Breast epithelium (tissue), 3 donors: ENCODE measurements at regions not wholly inside any gene's neighbourhood (a gene's known extent, or its start where the extent isn't known, plus 50 kb on each side); places are given as distances from the start of the nearest gene placed in this dataset.

Experiments used
- POLR2A ChIP-seq: fragments of 450-650 bp; IDR thresholded peaks from one replicate; pipeline ENCODE4 v1.6.1; 2016; ENCODE audit warnings: antibody characterized with exemption, mild to moderate bottlenecking, moderate library complexity
- POLR2AphosphoS5 ChIP-seq, 3 donors: sonication (generic); formaldehyde crosslinking; IDR thresholded peaks; one replicate each; pipeline ENCODE4 v1.6.1; 2017; ENCODE audit warnings: antibody characterized with exemption in 3 of 3
- TF ChIP-seq, protein P1 (sequence below), 3 donors: fragments of 450-650 bp; IDR thresholded peaks; one replicate each; pipeline ENCODE4 v1.5.1; 2016 to 2017; ENCODE audit warnings: antibody characterized with exemption in 3 of 3, mild to moderate bottlenecking in 3 of 3, moderate library complexity in 3 of 3

DNA sequence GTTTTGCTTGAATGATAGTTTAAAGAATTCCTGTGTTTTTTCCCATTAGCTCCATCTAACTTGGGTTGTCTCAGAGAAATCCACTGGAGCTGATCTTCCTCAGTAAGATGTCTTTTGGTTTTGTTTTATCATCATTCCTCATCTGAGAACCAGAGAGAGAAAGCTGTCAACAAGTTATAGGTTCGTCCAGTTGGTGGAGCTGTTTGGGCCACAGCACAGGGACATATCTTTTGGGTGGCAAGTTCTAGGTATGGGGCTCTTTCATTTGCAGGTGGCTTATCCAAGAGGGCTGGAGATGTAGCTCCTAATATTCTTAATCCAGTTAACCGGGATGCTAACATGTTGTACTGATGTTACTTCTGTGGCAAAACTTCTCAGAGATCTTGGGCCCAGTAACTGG, 174.2 kb downstream of the KCNRG start:
- TF ChIP-seq, protein P1, sequence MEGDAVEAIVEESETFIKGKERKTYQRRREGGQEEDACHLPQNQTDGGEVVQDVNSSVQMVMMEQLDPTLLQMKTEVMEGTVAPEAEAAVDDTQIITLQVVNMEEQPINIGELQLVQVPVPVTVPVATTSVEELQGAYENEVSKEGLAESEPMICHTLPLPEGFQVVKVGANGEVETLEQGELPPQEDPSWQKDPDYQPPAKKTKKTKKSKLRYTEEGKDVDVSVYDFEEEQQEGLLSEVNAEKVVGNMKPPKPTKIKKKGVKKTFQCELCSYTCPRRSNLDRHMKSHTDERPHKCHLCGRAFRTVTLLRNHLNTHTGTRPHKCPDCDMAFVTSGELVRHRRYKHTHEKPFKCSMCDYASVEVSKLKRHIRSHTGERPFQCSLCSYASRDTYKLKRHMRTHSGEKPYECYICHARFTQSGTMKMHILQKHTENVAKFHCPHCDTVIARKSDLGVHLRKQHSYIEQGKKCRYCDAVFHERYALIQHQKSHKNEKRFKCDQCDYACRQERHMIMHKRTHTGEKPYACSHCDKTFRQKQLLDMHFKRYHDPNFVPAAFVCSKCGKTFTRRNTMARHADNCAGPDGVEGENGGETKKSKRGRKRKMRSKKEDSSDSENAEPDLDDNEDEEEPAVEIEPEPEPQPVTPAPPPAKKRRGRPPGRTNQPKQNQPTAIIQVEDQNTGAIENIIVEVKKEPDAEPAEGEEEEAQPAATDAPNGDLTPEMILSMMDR (IDR thresholded peaks at IDR 0.05) = no peak
- TF ChIP-seq POLR2AphosphoS5 (IDR thresholded peaks at IDR 0.05) (no peak), POLR2A (no peak)
